ENCODE measurements at regions not wholly inside any gene's neighbourhood (a gene's known extent, or its start where the extent isn't known, plus 50 kb on each side); places are given as distances from the start of the nearest gene placed in this dataset.

GRCh38 chr20:40630713-40631112 is 58.3 kb downstream of the MAFB start:
- TF ChIP-seq CTCF (IDR thresholded peaks at IDR 0.05; ENCODE audit: insufficient read depth, low read length) (no peak), POLR2AphosphoS5 (IDR thresholded peaks at IDR 0.05; ENCODE audit: low read depth) (no peak)
